ENCODE measurements at regions not wholly inside any gene's neighbourhood (a gene's known extent, or its start where the extent isn't known, plus 50 kb on each side); places are given as distances from the start of the nearest gene placed in this dataset.

DNA sequence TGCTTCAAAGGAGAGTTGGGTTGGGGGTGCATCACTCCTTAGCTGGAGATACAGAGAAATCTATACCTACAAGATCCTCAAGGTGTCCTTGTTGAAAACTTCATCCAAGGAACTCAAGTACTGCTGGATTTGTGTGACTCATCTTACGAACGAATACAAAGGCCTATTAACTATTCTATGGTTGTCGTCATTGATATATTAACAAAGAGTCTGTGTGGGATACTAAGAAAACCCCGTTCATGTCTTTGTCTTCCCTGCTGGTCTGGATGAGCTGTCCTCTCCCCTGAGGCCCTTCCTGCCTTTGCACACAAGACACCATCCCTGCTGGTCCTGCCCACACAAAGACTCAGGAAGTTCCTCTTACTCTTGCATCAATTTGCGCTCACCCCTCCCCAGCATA is 54.9 kb upstream of the IRF2 start:
- DNase-seq (ENCODE audit: low read depth in 2 of 2), result no peak

DNA sequence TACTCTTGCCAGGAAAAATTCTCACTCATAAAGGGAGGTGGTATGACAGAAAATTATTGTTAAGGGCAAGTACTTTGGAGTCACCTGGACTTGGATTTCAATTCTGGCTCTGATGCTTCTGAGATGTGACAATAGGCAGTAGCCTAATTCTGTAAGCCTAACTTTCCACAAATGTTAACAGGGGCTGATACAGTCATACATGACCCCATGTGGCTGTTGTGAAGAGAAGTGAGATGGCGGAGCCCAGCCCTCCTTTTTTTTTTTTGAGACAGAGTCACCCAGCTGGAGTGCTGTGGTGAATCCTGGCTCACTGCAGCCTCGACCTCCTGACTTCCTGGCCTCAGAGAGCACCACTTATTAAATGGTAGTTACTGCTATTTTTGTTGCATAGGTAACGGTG is 54.4 kb upstream of the IRF2 start:
- DNase-seq (ENCODE audit: low read depth in 2 of 2), result no peak

DNA sequence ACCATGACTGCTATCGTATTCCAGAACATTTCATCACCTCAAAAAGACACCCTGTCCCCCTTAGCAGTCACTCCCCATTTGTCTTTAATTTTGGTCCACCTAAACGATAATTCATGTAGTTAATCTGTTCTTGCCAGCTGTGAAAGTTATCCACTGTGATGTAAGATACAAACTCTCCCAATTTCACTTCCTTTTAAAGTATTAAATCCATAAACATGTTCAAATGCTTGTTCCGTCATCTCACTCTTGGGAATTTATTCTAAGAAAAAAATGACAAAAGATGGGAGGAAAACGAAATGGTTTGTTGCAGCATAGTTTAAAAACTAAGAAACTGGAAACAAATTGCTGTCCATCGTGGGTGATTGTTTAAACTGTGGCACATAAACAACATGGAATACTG is 53.7 kb upstream of the IRF2 start:
- DNase-seq (ENCODE audit: low read depth in 2 of 2), result no peak

DNA sequence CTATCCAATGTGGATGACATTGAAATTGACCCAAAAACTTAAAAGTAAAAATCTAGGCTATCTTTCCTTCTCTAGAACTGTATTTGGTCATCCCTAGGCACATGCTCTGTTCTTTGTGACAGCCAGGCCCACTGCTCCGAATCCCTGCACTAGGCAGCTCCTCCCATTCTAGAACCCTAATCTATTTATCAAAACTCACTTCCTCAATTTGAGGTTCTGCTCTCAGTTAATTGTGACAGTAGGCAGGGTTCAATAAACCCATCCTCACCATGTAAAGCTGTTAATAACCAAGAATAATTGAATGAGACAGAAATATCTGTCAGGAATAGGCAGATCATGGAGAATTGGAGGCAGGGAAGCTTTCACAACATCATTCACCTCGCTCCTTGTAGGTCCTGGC is 51.9 kb upstream of the IRF2 start:
- no peak for DNase-seq (ENCODE audit: low read depth in 2 of 2)
